ENCODE measurements at regions not wholly inside any gene's neighbourhood (a gene's known extent, or its start where the extent isn't known, plus 50 kb on each side); places are given as distances from the start of the nearest gene placed in this dataset.

DNA sequence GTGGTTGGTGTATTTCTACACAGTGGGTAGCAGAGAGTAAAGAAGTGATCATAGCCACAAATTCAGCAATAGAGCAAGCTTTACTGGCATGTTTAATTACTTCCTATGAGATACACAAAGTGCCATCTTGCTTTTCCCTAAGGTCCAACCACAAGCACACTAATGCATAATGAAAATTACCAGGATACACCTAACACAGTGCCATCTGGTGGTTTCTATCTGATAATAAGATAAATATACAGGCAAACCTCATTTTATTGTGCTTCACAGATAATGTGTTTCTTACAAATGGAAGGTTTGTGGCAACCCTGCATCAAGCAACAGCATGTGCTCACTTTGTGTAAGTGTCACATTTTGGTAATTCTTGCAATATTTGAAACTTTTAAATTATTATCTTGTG is 223.0 kb downstream of the NSUN3 start:
- H3K27ac ChIP-seq (ENCODE audit: low read depth in 1 of 2, low read length in 1 of 2) = no peak overlapping the region
- no peak overlapping the region for H3K9ac ChIP-seq (ENCODE audit: insufficient read depth in 1 of 2, low read length in 2 of 2)
- no peaks in the 10 kb centered on the region for H3K4me1 ChIP-seq (ENCODE audit: control insufficient read depth in 5 of 5, insufficient read depth in 5 of 5, low read length in 5 of 5)
- no peaks in the 10 kb centered on the region for H3K27me3 ChIP-seq (ENCODE audit: control insufficient read depth in 3 of 3, insufficient read depth in 3 of 3, low read length in 2 of 3)
- TF ChIP-seq, protein P1, sequence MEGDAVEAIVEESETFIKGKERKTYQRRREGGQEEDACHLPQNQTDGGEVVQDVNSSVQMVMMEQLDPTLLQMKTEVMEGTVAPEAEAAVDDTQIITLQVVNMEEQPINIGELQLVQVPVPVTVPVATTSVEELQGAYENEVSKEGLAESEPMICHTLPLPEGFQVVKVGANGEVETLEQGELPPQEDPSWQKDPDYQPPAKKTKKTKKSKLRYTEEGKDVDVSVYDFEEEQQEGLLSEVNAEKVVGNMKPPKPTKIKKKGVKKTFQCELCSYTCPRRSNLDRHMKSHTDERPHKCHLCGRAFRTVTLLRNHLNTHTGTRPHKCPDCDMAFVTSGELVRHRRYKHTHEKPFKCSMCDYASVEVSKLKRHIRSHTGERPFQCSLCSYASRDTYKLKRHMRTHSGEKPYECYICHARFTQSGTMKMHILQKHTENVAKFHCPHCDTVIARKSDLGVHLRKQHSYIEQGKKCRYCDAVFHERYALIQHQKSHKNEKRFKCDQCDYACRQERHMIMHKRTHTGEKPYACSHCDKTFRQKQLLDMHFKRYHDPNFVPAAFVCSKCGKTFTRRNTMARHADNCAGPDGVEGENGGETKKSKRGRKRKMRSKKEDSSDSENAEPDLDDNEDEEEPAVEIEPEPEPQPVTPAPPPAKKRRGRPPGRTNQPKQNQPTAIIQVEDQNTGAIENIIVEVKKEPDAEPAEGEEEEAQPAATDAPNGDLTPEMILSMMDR (IDR thresholded peaks at IDR 0.05; ENCODE audit: control extremely low read depth, extremely low read depth) = no peak
- DNase-seq = no peak
- H3K9me3 ChIP-seq (ENCODE audit: control insufficient read depth in 4 of 4, insufficient read depth in 3 of 4, low read length in 3 of 4) = no peaks in the 10 kb centered on the region
- no peak for ATAC-seq (ENCODE audit: insufficient read depth, low FRiP score)
- H3K36me3 ChIP-seq (ENCODE audit: control insufficient read depth in 4 of 4, insufficient read depth in 4 of 4, low read length in 4 of 4) = no peaks in the 10 kb centered on the region
- H3K4me3 ChIP-seq = no peak overlapping the region

DNA sequence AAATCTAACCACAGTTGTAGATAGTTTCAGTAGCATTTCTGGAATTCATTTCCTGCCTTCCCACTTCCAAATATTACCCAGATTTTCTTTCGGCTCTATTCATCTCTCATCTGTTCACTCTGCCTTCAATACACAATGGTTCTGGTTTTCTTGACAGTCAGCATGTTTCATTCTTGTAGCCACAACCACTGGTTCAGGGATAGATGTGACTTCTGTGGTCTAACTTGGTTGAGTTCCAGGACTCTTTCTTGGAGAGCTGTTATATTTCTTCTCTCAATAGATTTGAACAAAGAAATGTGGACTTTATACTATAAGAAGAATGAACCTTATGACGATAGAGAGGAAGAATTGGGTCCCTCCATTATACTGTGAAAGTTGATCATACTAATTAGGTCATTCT is 228.8 kb downstream of the NSUN3 start:
- no peak overlapping the region for H3K4me3 ChIP-seq
- H3K27me3 ChIP-seq (ENCODE audit: control insufficient read depth in 3 of 3, insufficient read depth in 3 of 3, low read length in 2 of 3) = no peaks in the 10 kb centered on the region
- H3K9me3 ChIP-seq (ENCODE audit: control insufficient read depth in 4 of 4, insufficient read depth in 3 of 4, low read length in 3 of 4) = peaks cover 0 to 4% (median under 1%) of the 10 kb centered on the region in 4 donors
- no peaks in the 10 kb centered on the region for H3K36me3 ChIP-seq (ENCODE audit: control insufficient read depth in 4 of 4, insufficient read depth in 4 of 4, low read length in 4 of 4)
- H3K4me1 ChIP-seq (ENCODE audit: control insufficient read depth in 5 of 5, insufficient read depth in 5 of 5, low read length in 5 of 5) = peaks cover 0 to 7% (median 0%) of the 10 kb centered on the region in 5 donors
- ATAC-seq (ENCODE audit: insufficient read depth, low FRiP score) (no peak), DNase-seq (no peak)
- no peak overlapping the region for H3K9ac ChIP-seq (ENCODE audit: insufficient read depth in 1 of 2, low read length in 2 of 2)
- TF ChIP-seq, protein P1 (IDR thresholded peaks at IDR 0.05; ENCODE audit: control extremely low read depth, extremely low read depth) = no peak
- 76 to 89% methylated on average over 2 of the region's 2 CpGs for WGBS, 2 donors
- H3K27ac ChIP-seq (ENCODE audit: low read depth in 1 of 2, low read length in 1 of 2) = no peak overlapping the region

- DNase-seq = no peak
- TF ChIP-seq, protein P1 (IDR thresholded peaks at IDR 0.05; ENCODE audit: control extremely low read depth, extremely low read depth) = no peak
- no peak for ATAC-seq (ENCODE audit: insufficient read depth, low FRiP score)
- no peaks in the 10 kb centered on the region for H3K27me3 ChIP-seq (ENCODE audit: control insufficient read depth in 3 of 3, insufficient read depth in 3 of 3, low read length in 2 of 3)
- no peak overlapping the region for H3K27ac ChIP-seq (ENCODE audit: low read depth in 1 of 2, low read length in 1 of 2)
- H3K36me3 ChIP-seq (ENCODE audit: control insufficient read depth in 4 of 4, insufficient read depth in 4 of 4, low read length in 4 of 4) = no peaks in the 10 kb centered on the region
- no peak overlapping the region for H3K9ac ChIP-seq (ENCODE audit: insufficient read depth in 1 of 2, low read length in 2 of 2)
- H3K9me3 ChIP-seq (ENCODE audit: control insufficient read depth in 4 of 4, insufficient read depth in 3 of 4, low read length in 3 of 4) = peaks cover 0 to 4% (median under 1%) of the 10 kb centered on the region in 4 donors
- peaks cover 0 to 7% (median 0%) of the 10 kb centered on the region in 5 donors for H3K4me1 ChIP-seq (ENCODE audit: control insufficient read depth in 5 of 5, insufficient read depth in 5 of 5, low read length in 5 of 5)
- H3K4me3 ChIP-seq = no peak overlapping the region
Observed at GRCh38 chr3:94292151-94292550, 229.3 kb downstream of the NSUN3 start.

GRCh38 chr3:94293793-94294195 is 230.9 kb downstream of the NSUN3 start:
- Histone ChIP-seq H3K27me3 (ENCODE audit: control insufficient read depth in 3 of 3, insufficient read depth in 3 of 3, low read length in 2 of 3) (no peaks in the 10 kb centered on the region), H3K27ac (ENCODE audit: low read depth in 1 of 2, low read length in 1 of 2) (no peak overlapping the region), H3K4me1 (ENCODE audit: control insufficient read depth in 5 of 5, insufficient read depth in 5 of 5, low read length in 5 of 5) (peaks cover 0 to 7% (median 0%) of the 10 kb centered on the region in 5 donors), H3K9ac (ENCODE audit: insufficient read depth in 1 of 2, low read length in 2 of 2) (no peak overlapping the region), H3K9me3 (ENCODE audit: control insufficient read depth in 4 of 4, insufficient read depth in 3 of 4, low read length in 3 of 4) (peaks cover 0 to 4% (median under 1%) of the 10 kb centered on the region in 4 donors), H3K4me3 (no peak overlapping the region), H3K36me3 (ENCODE audit: control insufficient read depth in 4 of 4, insufficient read depth in 4 of 4, low read length in 4 of 4) (no peaks in the 10 kb centered on the region)
- TF ChIP-seq, protein P1 (IDR thresholded peaks at IDR 0.05; ENCODE audit: control extremely low read depth, extremely low read depth) = no peak
- ATAC-seq (ENCODE audit: insufficient read depth, low FRiP score) (no peak), DNase-seq (no peak)
